ENCODE measurements at regions not wholly inside any gene's neighbourhood (a gene's known extent, or its start where the extent isn't known, plus 50 kb on each side); places are given as distances from the start of the nearest gene placed in this dataset.

DNA sequence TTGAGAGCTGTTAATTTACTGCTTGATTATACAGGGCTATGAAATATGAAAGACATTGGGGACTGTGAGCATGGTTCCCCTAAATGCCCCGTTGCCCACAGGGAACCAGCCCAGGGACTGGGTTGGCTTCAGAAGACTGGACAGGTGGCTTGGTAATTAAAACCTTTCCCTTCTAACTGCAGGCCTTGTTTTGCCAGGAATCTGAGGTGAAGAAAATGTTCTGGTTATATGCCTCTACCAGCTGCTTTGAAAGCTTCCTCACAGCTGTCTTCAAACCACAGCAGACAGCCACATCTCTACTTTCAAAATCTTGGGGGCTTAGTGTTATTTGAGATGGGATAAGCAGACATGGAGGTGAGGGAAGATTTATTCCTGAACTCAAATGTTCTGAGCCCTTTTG lies 153.3 kb upstream of the SPRY4 start:
- TF ChIP-seq EZH2phosphoT487 (IDR thresholded peaks at IDR 0.05; ENCODE audit: unreplicated experiment) (no peak), EZH2 (IDR thresholded peaks at IDR 0.05; ENCODE audit: low read depth, unreplicated experiment) (no peak), ZNF331 (CRISPR knock-in tag; IDR thresholded peaks at IDR 0.05; ENCODE audit: low read depth) (no peak), CREB1 (CRISPR knock-in tag; IDR thresholded peaks at IDR 0.05; ENCODE audit: low read depth) (no peak), POLR2AphosphoS5 (IDR thresholded peaks at IDR 0.05; ENCODE audit: low read depth) (no peak), NANOG (IDR thresholded peaks at IDR 0.05; ENCODE audit: borderline replicate concordance) (no peak), JUNB (IDR thresholded peaks at IDR 0.05; ENCODE audit: unreplicated experiment) (no peak)
- TF ChIP-seq, protein P1, sequence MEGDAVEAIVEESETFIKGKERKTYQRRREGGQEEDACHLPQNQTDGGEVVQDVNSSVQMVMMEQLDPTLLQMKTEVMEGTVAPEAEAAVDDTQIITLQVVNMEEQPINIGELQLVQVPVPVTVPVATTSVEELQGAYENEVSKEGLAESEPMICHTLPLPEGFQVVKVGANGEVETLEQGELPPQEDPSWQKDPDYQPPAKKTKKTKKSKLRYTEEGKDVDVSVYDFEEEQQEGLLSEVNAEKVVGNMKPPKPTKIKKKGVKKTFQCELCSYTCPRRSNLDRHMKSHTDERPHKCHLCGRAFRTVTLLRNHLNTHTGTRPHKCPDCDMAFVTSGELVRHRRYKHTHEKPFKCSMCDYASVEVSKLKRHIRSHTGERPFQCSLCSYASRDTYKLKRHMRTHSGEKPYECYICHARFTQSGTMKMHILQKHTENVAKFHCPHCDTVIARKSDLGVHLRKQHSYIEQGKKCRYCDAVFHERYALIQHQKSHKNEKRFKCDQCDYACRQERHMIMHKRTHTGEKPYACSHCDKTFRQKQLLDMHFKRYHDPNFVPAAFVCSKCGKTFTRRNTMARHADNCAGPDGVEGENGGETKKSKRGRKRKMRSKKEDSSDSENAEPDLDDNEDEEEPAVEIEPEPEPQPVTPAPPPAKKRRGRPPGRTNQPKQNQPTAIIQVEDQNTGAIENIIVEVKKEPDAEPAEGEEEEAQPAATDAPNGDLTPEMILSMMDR (conservative IDR thresholded peaks at IDR 0.05; ENCODE audit: low read depth in 2 of 2), result no peak
- TF ChIP-seq, protein P2, sequence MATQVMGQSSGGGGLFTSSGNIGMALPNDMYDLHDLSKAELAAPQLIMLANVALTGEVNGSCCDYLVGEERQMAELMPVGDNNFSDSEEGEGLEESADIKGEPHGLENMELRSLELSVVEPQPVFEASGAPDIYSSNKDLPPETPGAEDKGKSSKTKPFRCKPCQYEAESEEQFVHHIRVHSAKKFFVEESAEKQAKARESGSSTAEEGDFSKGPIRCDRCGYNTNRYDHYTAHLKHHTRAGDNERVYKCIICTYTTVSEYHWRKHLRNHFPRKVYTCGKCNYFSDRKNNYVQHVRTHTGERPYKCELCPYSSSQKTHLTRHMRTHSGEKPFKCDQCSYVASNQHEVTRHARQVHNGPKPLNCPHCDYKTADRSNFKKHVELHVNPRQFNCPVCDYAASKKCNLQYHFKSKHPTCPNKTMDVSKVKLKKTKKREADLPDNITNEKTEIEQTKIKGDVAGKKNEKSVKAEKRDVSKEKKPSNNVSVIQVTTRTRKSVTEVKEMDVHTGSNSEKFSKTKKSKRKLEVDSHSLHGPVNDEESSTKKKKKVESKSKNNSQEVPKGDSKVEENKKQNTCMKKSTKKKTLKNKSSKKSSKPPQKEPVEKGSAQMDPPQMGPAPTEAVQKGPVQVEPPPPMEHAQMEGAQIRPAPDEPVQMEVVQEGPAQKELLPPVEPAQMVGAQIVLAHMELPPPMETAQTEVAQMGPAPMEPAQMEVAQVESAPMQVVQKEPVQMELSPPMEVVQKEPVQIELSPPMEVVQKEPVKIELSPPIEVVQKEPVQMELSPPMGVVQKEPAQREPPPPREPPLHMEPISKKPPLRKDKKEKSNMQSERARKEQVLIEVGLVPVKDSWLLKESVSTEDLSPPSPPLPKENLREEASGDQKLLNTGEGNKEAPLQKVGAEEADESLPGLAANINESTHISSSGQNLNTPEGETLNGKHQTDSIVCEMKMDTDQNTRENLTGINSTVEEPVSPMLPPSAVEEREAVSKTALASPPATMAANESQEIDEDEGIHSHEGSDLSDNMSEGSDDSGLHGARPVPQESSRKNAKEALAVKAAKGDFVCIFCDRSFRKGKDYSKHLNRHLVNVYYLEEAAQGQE (IDR thresholded peaks at IDR 0.05; ENCODE audit: unreplicated experiment), result no peak
- TF ChIP-seq, protein P3, sequence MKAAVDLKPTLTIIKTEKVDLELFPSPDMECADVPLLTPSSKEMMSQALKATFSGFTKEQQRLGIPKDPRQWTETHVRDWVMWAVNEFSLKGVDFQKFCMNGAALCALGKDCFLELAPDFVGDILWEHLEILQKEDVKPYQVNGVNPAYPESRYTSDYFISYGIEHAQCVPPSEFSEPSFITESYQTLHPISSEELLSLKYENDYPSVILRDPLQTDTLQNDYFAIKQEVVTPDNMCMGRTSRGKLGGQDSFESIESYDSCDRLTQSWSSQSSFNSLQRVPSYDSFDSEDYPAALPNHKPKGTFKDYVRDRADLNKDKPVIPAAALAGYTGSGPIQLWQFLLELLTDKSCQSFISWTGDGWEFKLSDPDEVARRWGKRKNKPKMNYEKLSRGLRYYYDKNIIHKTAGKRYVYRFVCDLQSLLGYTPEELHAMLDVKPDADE (IDR thresholded peaks at IDR 0.05), result no peak
- TF ChIP-seq, protein P4, sequence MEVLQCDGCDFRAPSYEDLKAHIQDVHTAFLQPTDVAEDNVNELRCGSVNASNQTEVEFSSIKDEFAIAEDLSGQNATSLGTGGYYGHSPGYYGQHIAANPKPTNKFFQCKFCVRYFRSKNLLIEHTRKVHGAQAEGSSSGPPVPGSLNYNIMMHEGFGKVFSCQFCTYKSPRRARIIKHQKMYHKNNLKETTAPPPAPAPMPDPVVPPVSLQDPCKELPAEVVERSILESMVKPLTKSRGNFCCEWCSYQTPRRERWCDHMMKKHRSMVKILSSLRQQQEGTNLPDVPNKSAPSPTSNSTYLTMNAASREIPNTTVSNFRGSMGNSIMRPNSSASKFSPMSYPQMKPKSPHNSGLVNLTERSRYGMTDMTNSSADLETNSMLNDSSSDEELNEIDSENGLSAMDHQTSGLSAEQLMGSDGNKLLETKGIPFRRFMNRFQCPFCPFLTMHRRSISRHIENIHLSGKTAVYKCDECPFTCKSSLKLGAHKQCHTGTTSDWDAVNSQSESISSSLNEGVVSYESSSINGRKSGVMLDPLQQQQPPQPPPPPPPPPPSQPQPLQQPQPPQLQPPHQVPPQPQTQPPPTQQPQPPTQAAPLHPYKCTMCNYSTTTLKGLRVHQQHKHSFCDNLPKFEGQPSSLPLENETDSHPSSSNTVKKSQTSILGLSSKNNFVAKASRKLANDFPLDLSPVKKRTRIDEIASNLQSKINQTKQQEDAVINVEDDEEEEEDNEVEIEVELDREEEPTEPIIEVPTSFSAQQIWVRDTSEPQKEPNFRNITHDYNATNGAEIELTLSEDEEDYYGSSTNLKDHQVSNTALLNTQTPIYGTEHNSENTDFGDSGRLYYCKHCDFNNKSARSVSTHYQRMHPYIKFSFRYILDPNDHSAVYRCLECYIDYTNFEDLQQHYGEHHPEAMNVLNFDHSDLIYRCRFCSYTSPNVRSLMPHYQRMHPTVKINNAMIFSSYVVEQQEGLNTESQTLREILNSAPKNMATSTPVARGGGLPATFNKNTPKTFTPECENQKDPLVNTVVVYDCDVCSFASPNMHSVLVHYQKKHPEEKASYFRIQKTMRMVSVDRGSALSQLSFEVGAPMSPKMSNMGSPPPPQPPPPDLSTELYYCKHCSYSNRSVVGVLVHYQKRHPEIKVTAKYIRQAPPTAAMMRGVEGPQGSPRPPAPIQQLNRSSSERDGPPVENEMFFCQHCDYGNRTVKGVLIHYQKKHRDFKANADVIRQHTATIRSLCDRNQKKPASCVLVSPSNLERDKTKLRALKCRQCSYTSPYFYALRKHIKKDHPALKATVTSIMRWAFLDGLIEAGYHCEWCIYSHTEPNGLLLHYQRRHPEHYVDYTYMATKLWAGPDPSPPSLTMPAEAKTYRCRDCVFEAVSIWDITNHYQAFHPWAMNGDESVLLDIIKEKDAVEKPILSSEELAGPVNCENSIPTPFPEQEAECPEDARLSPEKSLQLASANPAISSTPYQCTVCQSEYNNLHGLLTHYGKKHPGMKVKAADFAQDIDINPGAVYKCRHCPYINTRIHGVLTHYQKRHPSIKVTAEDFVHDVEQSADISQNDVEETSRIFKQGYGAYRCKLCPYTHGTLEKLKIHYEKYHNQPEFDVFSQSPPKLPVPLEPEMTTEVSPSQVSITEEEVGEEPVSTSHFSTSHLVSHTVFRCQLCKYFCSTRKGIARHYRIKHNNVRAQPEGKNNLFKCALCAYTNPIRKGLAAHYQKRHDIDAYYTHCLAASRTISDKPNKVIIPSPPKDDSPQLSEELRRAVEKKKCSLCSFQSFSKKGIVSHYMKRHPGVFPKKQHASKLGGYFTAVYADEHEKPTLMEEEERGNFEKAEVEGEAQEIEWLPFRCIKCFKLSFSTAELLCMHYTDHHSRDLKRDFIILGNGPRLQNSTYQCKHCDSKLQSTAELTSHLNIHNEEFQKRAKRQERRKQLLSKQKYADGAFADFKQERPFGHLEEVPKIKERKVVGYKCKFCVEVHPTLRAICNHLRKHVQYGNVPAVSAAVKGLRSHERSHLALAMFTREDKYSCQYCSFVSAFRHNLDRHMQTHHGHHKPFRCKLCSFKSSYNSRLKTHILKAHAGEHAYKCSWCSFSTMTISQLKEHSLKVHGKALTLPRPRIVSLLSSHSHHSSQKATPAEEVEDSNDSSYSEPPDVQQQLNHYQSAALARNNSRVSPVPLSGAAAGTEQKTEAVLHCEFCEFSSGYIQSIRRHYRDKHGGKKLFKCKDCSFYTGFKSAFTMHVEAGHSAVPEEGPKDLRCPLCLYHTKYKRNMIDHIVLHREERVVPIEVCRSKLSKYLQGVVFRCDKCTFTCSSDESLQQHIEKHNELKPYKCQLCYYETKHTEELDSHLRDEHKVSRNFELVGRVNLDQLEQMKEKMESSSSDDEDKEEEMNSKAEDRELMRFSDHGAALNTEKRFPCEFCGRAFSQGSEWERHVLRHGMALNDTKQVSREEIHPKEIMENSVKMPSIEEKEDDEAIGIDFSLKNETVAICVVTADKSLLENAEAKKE (CRISPR knock-in tag; IDR thresholded peaks at IDR 0.05), result no peak
